GM23338 (cell line): ENCODE measurements at regions not wholly inside any gene's neighbourhood (a gene's known extent, or its start where the extent isn't known, plus 50 kb on each side); places are given as distances from the start of the nearest gene placed in this dataset.

Experiments used
- CREB1 ChIP-seq: fragments of 250-450 bp; sonication (Bioruptor Pico); IDR thresholded peaks from 2 replicates; pipeline ENCODE4 v1.5.0; 2020; ENCODE audit warnings: low read depth, mild to moderate bottlenecking, moderate library complexity
- CTCF ChIP-seq, 2 experiments: fragments of 200-600 bp in 1 of 2; sonication (generic) in 1 of 2; conservative IDR thresholded peaks; 2 replicates each; pipeline versions ENCODE4 v1.5.1 to v1.6.1; 2016 to 2017; ENCODE audit warnings: antibody characterized with exemption in 2 of 2, low read depth in 2 of 2, mild to moderate bottlenecking in 2 of 2, moderate library complexity in 1 of 2
- ETS1 ChIP-seq: IDR thresholded peaks from 2 replicates; pipeline ENCODE4 v1.6.1; 2016; ENCODE audit warnings: antibody characterized with exemption
- EZH2 ChIP-seq: fragments of 200-600 bp; sonication (generic); IDR thresholded peaks from one replicate; pipeline ENCODE4 v1.8.0; 2017; ENCODE audit warnings: antibody characterized with exemption, mild to moderate bottlenecking, low read depth; ENCODE audit not compliant: unreplicated experiment
- EZH2phosphoT487 ChIP-seq: fragments of 200-600 bp; sonication (generic); IDR thresholded peaks from one replicate; pipeline ENCODE4 v1.8.1; 2018; ENCODE audit warnings: antibody characterized with exemption; ENCODE audit not compliant: unreplicated experiment
- JUNB ChIP-seq: IDR thresholded peaks from one replicate; pipeline ENCODE4 v1.6.1; 2016; ENCODE audit warnings: antibody characterized with exemption; ENCODE audit not compliant: unreplicated experiment
- NANOG ChIP-seq: IDR thresholded peaks from 2 replicates; pipeline ENCODE4 v1.6.1; 2016; ENCODE audit warnings: antibody characterized with exemption, borderline replicate concordance
- POLR2AphosphoS5 ChIP-seq: IDR thresholded peaks from 2 replicates; pipeline ENCODE4 v1.6.1; 2016; ENCODE audit warnings: antibody characterized with exemption, low read depth
- REST ChIP-seq: IDR thresholded peaks from one replicate; pipeline ENCODE4 v1.6.1; 2018; ENCODE audit warnings: antibody characterized with exemption; ENCODE audit not compliant: unreplicated experiment
- STAT1 ChIP-seq: IDR thresholded peaks from one replicate; pipeline ENCODE4 v1.6.1; 2016; ENCODE audit warnings: antibody characterized with exemption; ENCODE audit not compliant: unreplicated experiment
- ZNF114 ChIP-seq: fragments of 250-450 bp; sonication (Bioruptor Pico); IDR thresholded peaks from 2 replicates; pipeline ENCODE4 v1.5.0; 2020; ENCODE audit warnings: mild to moderate bottlenecking, moderate library complexity
- ZNF331 ChIP-seq: fragments of 250-450 bp; sonication (Bioruptor Pico); IDR thresholded peaks from 2 replicates; pipeline ENCODE4 v1.5.0; 2020; ENCODE audit warnings: low read depth, mild to moderate bottlenecking, moderate library complexity
- ZNF462 ChIP-seq: fragments of 250-450 bp; sonication (Bioruptor Pico); IDR thresholded peaks from 2 replicates; pipeline ENCODE4 v1.5.0; 2020; ENCODE audit warnings: mild to moderate bottlenecking, moderate library complexity

- TF ChIP-seq CTCF (conservative IDR thresholded peaks at IDR 0.05; ENCODE audit: low read depth in 2 of 2) (no peak), EZH2phosphoT487 (no peak), JUNB (no peak), EZH2 (no peak), REST (no peak), ZNF331 (no peak), POLR2AphosphoS5 (no peak), ZNF114 (no peak), ZNF462 (CRISPR knock-in tag) (no peak), NANOG (no peak), STAT1 (no peak), CREB1 (CRISPR knock-in tag) (no peak), ETS1 (no peak)
These were observed 1069.4 kb downstream of the C4orf33 start for GRCh38 chr4:130165381-130165780.
